PFSK-1 (cell line): ENCODE measurements at regions not wholly inside any gene's neighbourhood (a gene's known extent, or its start where the extent isn't known, plus 50 kb on each side); places are given as distances from the start of the nearest gene placed in this dataset.

ENCODE experiments used
- FOXP2 ChIP-seq: optimal IDR thresholded peaks from 2 replicates; pipeline ENCODE3; 2011; ENCODE audit warnings: borderline replicate concordance, control low read depth, inconsistent platforms; ENCODE audit not compliant: insufficient read depth; ENCODE audit errors: extremely low read length, extremely low read depth
- POLR2AphosphoS5 ChIP-seq: IDR thresholded peaks from 2 replicates; pipeline ENCODE4 v1.6.1; 2012; ENCODE audit warnings: low read depth, mild to moderate bottlenecking, control low read depth, low read length, moderate library complexity
- SIN3A ChIP-seq: IDR thresholded peaks from 2 replicates; pipeline ENCODE4 v1.6.1; 2012; ENCODE audit warnings: mild to moderate bottlenecking, low read length, moderate library complexity, borderline replicate concordance; ENCODE audit not compliant: insufficient read depth
- TAF1 ChIP-seq: IDR thresholded peaks from 2 replicates; pipeline ENCODE4 v1.6.1; 2012; ENCODE audit warnings: low read length, control low read depth, borderline replicate concordance; ENCODE audit not compliant: insufficient read depth
- TF ChIP-seq, protein P1 (sequence below), 2 experiments: IDR thresholded peaks; 2 replicates each; pipeline versions ENCODE4 v1.6.1 to v1.8.0; 2011 to 2012; ENCODE audit warnings: low read depth in 2 of 2, low read length in 2 of 2, control low read depth in 1 of 2, inconsistent platforms in 1 of 2, mild to moderate bottlenecking in 1 of 2, moderate library complexity in 1 of 2; ENCODE audit not compliant: insufficient read depth in 1 of 2

DNA sequence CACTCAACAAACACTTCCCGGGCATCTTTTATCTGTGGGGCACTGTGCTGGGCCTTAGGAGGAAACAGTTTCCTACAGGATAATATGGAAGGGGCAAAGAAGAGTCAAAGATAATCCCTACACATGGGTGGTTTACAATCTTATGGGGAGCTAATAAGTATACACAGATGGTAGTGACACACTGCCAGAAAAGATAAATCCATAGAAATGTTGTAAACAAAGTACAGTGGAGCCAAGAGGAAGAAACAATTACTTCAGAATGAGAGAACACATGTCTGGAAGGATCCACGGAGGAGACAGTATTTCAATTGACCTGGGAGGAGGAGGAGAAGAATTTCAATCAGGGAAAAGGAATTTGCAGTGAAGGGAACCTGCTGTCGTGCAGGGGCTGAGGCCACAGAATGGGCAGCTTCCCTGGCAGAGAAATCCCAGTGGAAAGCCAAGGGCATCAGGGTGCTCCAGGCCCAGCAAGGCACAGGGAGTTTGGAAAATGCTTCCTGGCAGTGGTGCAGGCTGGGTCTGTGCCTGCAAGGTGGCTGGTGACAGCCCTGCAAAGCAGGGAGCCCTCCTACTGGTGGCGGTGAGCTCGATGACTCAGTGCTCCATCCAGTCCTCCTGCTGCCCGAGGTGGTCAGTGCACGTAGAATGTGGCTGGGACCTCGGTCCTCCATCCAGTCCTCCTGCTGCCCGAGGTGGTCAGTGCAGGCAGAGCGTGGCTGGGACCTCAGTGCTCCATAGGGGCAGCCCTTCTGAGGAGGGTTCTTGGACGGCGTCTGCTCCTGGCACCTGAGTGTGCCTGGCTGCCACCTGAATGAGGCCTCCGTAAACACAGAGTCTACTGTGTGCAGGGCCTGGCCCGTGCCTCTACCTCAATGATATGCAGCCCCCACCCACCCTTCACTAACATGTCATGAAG lies 444.3 kb upstream of the B3GAT1 start:
- TF ChIP-seq, protein P1, sequence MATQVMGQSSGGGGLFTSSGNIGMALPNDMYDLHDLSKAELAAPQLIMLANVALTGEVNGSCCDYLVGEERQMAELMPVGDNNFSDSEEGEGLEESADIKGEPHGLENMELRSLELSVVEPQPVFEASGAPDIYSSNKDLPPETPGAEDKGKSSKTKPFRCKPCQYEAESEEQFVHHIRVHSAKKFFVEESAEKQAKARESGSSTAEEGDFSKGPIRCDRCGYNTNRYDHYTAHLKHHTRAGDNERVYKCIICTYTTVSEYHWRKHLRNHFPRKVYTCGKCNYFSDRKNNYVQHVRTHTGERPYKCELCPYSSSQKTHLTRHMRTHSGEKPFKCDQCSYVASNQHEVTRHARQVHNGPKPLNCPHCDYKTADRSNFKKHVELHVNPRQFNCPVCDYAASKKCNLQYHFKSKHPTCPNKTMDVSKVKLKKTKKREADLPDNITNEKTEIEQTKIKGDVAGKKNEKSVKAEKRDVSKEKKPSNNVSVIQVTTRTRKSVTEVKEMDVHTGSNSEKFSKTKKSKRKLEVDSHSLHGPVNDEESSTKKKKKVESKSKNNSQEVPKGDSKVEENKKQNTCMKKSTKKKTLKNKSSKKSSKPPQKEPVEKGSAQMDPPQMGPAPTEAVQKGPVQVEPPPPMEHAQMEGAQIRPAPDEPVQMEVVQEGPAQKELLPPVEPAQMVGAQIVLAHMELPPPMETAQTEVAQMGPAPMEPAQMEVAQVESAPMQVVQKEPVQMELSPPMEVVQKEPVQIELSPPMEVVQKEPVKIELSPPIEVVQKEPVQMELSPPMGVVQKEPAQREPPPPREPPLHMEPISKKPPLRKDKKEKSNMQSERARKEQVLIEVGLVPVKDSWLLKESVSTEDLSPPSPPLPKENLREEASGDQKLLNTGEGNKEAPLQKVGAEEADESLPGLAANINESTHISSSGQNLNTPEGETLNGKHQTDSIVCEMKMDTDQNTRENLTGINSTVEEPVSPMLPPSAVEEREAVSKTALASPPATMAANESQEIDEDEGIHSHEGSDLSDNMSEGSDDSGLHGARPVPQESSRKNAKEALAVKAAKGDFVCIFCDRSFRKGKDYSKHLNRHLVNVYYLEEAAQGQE (IDR thresholded peaks at IDR 0.05; ENCODE audit: insufficient read depth in 1 of 2, low read depth in 2 of 2, low read length in 2 of 2), result no peak
- TF ChIP-seq SIN3A (no peak), POLR2AphosphoS5 (no peak), TAF1 (no peak), FOXP2 (no peak)

GRCh38 chr11:134853992-134854991 lies 442.2 kb upstream of the B3GAT1 start:
- TF ChIP-seq POLR2AphosphoS5, result no peak
- TF ChIP-seq TAF1, result no peak
- TF ChIP-seq, protein P1 (IDR thresholded peaks at IDR 0.05; ENCODE audit: insufficient read depth in 1 of 2, low read depth in 2 of 2, low read length in 2 of 2), result no peak
- no peak for TF ChIP-seq SIN3A
- TF ChIP-seq FOXP2, result no peak

- no peak for TF ChIP-seq SIN3A
- TF ChIP-seq POLR2AphosphoS5, result no peak
- TF ChIP-seq TAF1, result no peak
- TF ChIP-seq FOXP2, result no peak
- TF ChIP-seq, protein P1 (IDR thresholded peaks at IDR 0.05; ENCODE audit: insufficient read depth in 1 of 2, low read depth in 2 of 2, low read length in 2 of 2), result no peak
These were observed 438.5 kb upstream of the B3GAT1 start for GRCh38 chr11:134850566-134850965.

GRCh38 chr11:134849833-134850232 lies 437.8 kb upstream of the B3GAT1 start:
- TF ChIP-seq FOXP2, result no peak
- no peak for TF ChIP-seq SIN3A
- TF ChIP-seq TAF1, result no peak
- TF ChIP-seq, protein P1 (IDR thresholded peaks at IDR 0.05; ENCODE audit: insufficient read depth in 1 of 2, low read depth in 2 of 2, low read length in 2 of 2), result no peak
- no peak for TF ChIP-seq POLR2AphosphoS5
